OCI-LY1 (cell line): ENCODE measurements at regions not wholly inside any gene's neighbourhood (a gene's known extent, or its start where the extent isn't known, plus 50 kb on each side); places are given as distances from the start of the nearest gene placed in this dataset.

Source experiments
- H2AFZ ChIP-seq: fragments of 200-600 bp; sonication (generic), shearing (Covaris generic); 2 replicates; pipeline ENCODE4 v1.6.0; 2014; ENCODE audit warnings: antibody characterized with exemption, mild to moderate bottlenecking, low read length
- H3F3A ChIP-seq: fragments of 200-600 bp; sonication (generic), shearing (Covaris generic); 2 replicates; pipeline ENCODE4 v1.6.0; 2014; ENCODE audit warnings: mild to moderate bottlenecking, antibody characterized with exemption, low read length, moderate library complexity; ENCODE audit not compliant: insufficient read depth
- H3K27ac ChIP-seq: fragments of 200-600 bp; sonication (generic); 2 replicates; pipeline ENCODE4 v1.5.1; 2014; ENCODE audit warnings: low read length, mixed run types, mild to moderate bottlenecking, low read depth; ENCODE audit not compliant: poor library complexity, severe bottlenecking
- H3K27me3 ChIP-seq: fragments of 200-600 bp; sonication (generic); 2 replicates; pipeline ENCODE4 v1.6.0; 2014; ENCODE audit warnings: antibody characterized with exemption, mild to moderate bottlenecking, low read length, moderate library complexity; ENCODE audit not compliant: insufficient read depth
- H3K36me3 ChIP-seq: fragments of 200-600 bp; sonication (generic); 2 replicates; pipeline ENCODE4 v1.6.1; 2014; ENCODE audit warnings: mild to moderate bottlenecking, antibody characterized with exemption, low read length, moderate library complexity, mixed read lengths; ENCODE audit not compliant: insufficient read depth
- H3K4me1 ChIP-seq: fragments of 200-600 bp; sonication (generic); 2 replicates; pipeline ENCODE4 v1.5.1; 2014; ENCODE audit warnings: mild to moderate bottlenecking, low read length, moderate library complexity; ENCODE audit not compliant: insufficient read depth, severe bottlenecking
- H3K4me2 ChIP-seq: fragments of 200-600 bp; sonication (generic), shearing (Covaris generic); 2 replicates; pipeline ENCODE4 v1.6.1; 2014; ENCODE audit warnings: low read length
- H3K4me3 ChIP-seq: fragments of 200-600 bp; sonication (generic); 2 replicates; pipeline ENCODE4 v1.5.1; 2014; ENCODE audit warnings: low read length, low read depth, mild to moderate bottlenecking, mixed read lengths; ENCODE audit not compliant: poor library complexity, severe bottlenecking
- H3K79me2 ChIP-seq: fragments of 200-600 bp; shearing (Covaris generic); 2 replicates; pipeline ENCODE4 v1.6.1; 2016; ENCODE audit warnings: mixed run types, low read length, mixed read lengths; ENCODE audit not compliant: insufficient read depth
- H3K9ac ChIP-seq: fragments of 200-600 bp; sonication (generic), shearing (Covaris generic); 2 replicates; pipeline ENCODE4 v1.6.1; 2014; ENCODE audit warnings: mild to moderate bottlenecking, low read length, mixed read lengths
- H3K9me2 ChIP-seq: fragments of 200-600 bp; sonication (generic), shearing (Covaris generic); 2 replicates; pipeline ENCODE4 v1.6.1; 2014; ENCODE audit warnings: low read depth, mild to moderate bottlenecking, low read length, mixed read lengths
- H3K9me3 ChIP-seq: fragments of 200-600 bp; shearing (Covaris generic); 2 replicates; pipeline ENCODE4 v1.6.1; 2014; ENCODE audit warnings: low read length, mixed read lengths
- H4K20me1 ChIP-seq: fragments of 200-600 bp; sonication (generic), shearing (Covaris generic); 2 replicates; pipeline ENCODE4 v1.6.0; 2016; ENCODE audit warnings: mild to moderate bottlenecking, low read length; ENCODE audit not compliant: insufficient read depth
- CTCF ChIP-seq: fragments of 200-600 bp; sonication (generic), shearing (Covaris generic); IDR thresholded peaks from 2 replicates; pipeline ENCODE4 v1.5.1; 2017; ENCODE audit warnings: mild to moderate bottlenecking, antibody characterized with exemption, low read length, moderate library complexity, mixed read lengths
- EZH2 ChIP-seq: fragments of 200-600 bp; sonication (generic), shearing (Covaris generic); IDR thresholded peaks from 2 replicates; pipeline ENCODE4 v1.8.0; 2017; ENCODE audit warnings: borderline replicate concordance, mixed run types, mild to moderate bottlenecking, antibody characterized with exemption, low read length, moderate library complexity, mixed read lengths

GRCh38 chr2:41933585-41934320, 114.1 kb upstream of the PKDCC start:
- TF ChIP-seq CTCF (no peak), EZH2 (no peak)
- no peak overlapping the region for H3K9ac ChIP-seq
- H3K4me1 ChIP-seq, result no peaks in the 10 kb centered on the region
- H3K27ac ChIP-seq, result no peak overlapping the region
- H3F3A ChIP-seq, result no peaks in the 10 kb centered on the region
- no peaks in the 10 kb centered on the region for H3K9me2 ChIP-seq
- H3K9me3 ChIP-seq, result no peaks in the 10 kb centered on the region
- no peaks in the 10 kb centered on the region for H3K27me3 ChIP-seq
- no peaks in the 10 kb centered on the region for H3K36me3 ChIP-seq
- no peak overlapping the region for H3K4me2 ChIP-seq
- no peak overlapping the region for H3K4me3 ChIP-seq
- no peaks in the 10 kb centered on the region for H3K79me2 ChIP-seq
- H2AFZ ChIP-seq, result no peak overlapping the region
- H4K20me1 ChIP-seq, result no peaks in the 10 kb centered on the region

DNA sequence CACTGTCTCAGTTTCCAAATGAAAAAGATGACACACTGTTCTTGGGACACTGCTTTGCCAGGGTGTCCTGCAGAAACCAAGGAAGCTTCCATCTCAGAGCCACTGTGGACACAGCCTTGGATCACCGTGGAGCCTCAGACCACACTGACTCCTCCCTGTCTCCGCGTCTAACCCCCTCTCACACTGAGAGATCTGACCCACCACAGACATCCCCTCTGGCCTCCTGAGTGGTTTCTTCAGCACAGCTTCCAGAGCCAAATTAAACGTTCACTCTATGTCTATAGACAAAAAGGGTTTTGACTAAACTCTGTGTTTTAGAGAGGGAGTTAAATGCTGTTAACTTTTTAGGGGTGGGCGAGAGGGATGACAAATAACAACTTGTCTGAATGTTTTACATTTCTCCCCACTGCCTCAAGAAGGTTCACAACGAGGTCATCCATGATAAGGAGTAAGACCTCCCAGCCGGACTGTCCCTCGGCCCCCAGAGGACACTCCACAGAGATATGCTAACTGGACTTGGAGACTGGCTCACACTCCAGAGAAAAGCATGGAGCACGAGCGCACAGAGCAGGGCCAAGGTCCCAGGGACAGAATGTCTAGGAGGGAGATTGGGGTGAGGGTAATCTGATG, 113.4 kb upstream of the PKDCC start:
- Histone ChIP-seq H3K9ac (no peak overlapping the region), H3K9me2 (no peaks in the 10 kb centered on the region), H3K9me3 (no peaks in the 10 kb centered on the region), H3K27me3 (no peaks in the 10 kb centered on the region), H3K4me1 (no peaks in the 10 kb centered on the region), H3K4me3 (no peak overlapping the region), H2AFZ (no peak overlapping the region), H3K79me2 (no peaks in the 10 kb centered on the region), H3F3A (no peaks in the 10 kb centered on the region), H3K36me3 (no peaks in the 10 kb centered on the region), H4K20me1 (no peaks in the 10 kb centered on the region), H3K27ac (no peak overlapping the region), H3K4me2 (no peak overlapping the region)
- TF ChIP-seq CTCF (no peak), EZH2 (no peak)

DNA sequence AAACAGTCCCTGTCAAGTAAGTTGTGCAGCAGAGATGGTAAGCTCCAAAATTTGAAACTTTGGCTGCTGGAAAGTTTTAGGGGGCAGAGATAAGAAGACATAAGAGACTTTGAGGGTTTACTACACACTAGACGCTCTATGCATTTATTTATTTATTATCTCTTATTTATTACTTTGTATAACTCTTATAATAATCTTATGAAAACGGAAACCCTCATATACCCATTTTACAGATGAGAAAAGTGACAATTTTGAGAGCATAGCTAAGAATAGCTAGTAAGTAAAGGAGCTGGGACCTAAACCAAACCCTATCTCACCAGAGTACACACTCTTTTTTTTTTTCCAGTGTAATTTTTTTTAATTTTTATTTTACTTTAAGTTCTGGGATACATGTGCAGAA, 112.8 kb upstream of the PKDCC start:
- Histone ChIP-seq H4K20me1 (no peaks in the 10 kb centered on the region), H3K9me2 (no peaks in the 10 kb centered on the region), H3K9ac (no peak overlapping the region), H3F3A (no peaks in the 10 kb centered on the region), H3K9me3 (no peaks in the 10 kb centered on the region), H3K4me1 (no peaks in the 10 kb centered on the region), H3K27ac (no peak overlapping the region), H2AFZ (no peak overlapping the region), H3K4me2 (no peak overlapping the region), H3K36me3 (no peaks in the 10 kb centered on the region), H3K27me3 (no peaks in the 10 kb centered on the region), H3K79me2 (no peaks in the 10 kb centered on the region), H3K4me3 (no peak overlapping the region)
- no peak for TF ChIP-seq CTCF
